Tibial artery (tissue), 4 donors: ENCODE measurements at regions not wholly inside any gene's neighbourhood (a gene's known extent, or its start where the extent isn't known, plus 50 kb on each side); places are given as distances from the start of the nearest gene placed in this dataset.

Experiments
- DNase-seq, 2 donors: peaks; one replicate each; pipeline ENCODE4 v3.0.0-alpha.2; 2019
- H3K27ac ChIP-seq, 2 donors: fragments of 200-600 bp; sonication (generic) in 1 of 2; 1 replicate in 1 of 2; 2 replicates in 1 of 2; pipeline ENCODE4 v1.5.1; 2018 to 2019; ENCODE audit warnings: mild to moderate bottlenecking in 1 of 2
- H3K27me3 ChIP-seq, 2 donors: fragments of 200-600 bp; sonication (generic) in 1 of 2; one replicate each; pipeline versions ENCODE4 v1.5.1 to v1.6.0; 2016 to 2019
- H3K36me3 ChIP-seq, 3 donors: fragments of 200-600 bp; sonication (generic) in 2 of 3; one replicate each; pipeline ENCODE4 v1.5.1; 2016 to 2019; ENCODE audit warnings: mild to moderate bottlenecking in 2 of 3
- H3K4me1 ChIP-seq, 4 donors: fragments of 200-600 bp; sonication (generic) in 2 of 4; 1 replicate in 3 of 4; 2 replicates in 1 of 4; pipeline ENCODE4 v1.5.1; 2016 to 2019
- H3K4me3 ChIP-seq, 2 donors: fragments of 200-600 bp; sonication (generic) in 1 of 2; 1 replicate in 1 of 2; 2 replicates in 1 of 2; pipeline ENCODE4 v1.5.1; 2018 to 2019; ENCODE audit warnings: mild to moderate bottlenecking in 2 of 2
- H3K9me3 ChIP-seq, 3 donors: fragments of 200-600 bp; sonication (generic) in 1 of 3; one replicate each; pipeline ENCODE4 v1.5.1; 2016 to 2019
- intact Hi-C: fragments of 100-400 bp; cut with DNase I; formaldehyde crosslinking; loops from one replicate; pipeline ENCODE4 v1.15.0; 2023; ENCODE audit warnings: low total_unique reads
- TF ChIP-seq, protein P1 (sequence below), 2 experiments: fragments of 200-600 bp in 1 of 2; fragments of 450-650 bp in 1 of 2; IDR thresholded peaks; one replicate each; pipeline ENCODE4 v1.5.1; 2017 to 2019; ENCODE audit warnings: antibody characterized with exemption in 2 of 2, mild to moderate bottlenecking in 1 of 2, moderate library complexity in 1 of 2

DNA sequence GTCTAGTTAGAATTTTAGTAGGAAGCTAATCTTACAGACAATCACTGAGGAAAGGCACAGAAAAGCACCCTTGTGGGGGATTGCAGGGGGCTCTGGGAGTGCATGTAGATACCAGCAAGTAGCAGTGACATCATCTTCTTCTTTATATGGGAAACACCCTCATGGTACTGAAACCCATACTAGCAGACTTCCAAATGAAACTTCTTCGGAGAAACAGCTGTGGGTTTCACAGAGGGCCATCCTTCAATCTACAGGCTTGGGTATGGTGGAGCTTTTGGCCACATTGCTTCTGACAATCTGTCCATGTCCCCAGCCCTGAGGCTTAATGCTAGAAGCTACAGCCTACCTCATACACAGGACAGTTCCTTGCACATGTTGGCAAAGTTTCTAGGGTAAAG, 165.2 kb upstream of the NFIB start:
- Histone ChIP-seq H3K27ac (no peak overlapping the region), H3K27me3 (no peaks in the 10 kb centered on the region), H3K9me3 (no peaks in the 10 kb centered on the region), H3K4me3 (no peak overlapping the region), H3K36me3 (no peaks in the 10 kb centered on the region), H3K4me1 (no peaks in the 10 kb centered on the region)
- TF ChIP-seq, protein P1, sequence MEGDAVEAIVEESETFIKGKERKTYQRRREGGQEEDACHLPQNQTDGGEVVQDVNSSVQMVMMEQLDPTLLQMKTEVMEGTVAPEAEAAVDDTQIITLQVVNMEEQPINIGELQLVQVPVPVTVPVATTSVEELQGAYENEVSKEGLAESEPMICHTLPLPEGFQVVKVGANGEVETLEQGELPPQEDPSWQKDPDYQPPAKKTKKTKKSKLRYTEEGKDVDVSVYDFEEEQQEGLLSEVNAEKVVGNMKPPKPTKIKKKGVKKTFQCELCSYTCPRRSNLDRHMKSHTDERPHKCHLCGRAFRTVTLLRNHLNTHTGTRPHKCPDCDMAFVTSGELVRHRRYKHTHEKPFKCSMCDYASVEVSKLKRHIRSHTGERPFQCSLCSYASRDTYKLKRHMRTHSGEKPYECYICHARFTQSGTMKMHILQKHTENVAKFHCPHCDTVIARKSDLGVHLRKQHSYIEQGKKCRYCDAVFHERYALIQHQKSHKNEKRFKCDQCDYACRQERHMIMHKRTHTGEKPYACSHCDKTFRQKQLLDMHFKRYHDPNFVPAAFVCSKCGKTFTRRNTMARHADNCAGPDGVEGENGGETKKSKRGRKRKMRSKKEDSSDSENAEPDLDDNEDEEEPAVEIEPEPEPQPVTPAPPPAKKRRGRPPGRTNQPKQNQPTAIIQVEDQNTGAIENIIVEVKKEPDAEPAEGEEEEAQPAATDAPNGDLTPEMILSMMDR (IDR thresholded peaks at IDR 0.05), result no peak
- intact Hi-C loops, result no loop called here
- no peak for DNase-seq

DNA sequence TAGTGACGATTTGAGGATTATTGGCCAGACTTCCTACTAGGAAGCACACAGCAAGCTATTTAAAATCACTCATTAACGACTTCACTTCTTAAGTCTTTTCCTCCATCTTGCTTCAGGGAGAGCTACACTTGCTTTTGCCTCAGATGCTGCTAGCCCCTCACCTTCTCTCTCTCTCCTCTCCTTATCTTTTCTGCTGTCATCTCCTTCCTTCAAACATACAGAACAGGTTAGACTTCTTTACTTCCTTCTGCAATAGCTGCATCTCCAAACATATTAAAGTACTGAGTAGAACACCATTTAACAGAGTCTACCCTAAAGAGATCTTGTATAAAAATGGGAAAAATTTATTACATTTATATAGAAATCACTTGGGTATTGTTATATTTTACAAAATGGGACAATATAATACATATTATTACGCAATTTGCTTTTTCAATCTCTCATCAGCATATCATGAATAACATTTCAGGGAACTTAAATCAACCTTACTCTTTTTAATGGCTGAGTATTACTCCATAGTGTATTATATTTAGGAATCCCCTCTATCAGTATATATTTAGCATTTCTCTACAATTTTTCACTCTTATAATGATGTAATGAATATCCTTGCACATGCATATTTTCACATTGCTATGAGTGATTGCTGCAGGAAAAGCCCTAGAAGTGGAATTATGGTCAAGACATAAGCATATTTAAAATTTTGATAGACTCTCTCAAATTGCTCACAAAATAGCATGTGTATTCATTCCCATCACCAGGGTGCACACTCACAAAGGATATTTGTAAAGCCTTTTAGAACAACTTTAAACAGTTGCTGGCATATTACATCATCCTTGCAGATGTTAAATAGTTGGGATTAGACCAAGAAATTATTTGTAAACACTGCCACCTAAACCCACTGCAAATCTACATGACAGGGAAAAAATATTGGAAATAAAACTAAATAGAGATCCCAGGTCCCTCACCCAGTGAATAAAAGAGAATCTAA, 164.5 kb upstream of the NFIB start:
- DNase-seq, result no peak
- no peak overlapping the region for H3K4me3 ChIP-seq
- H3K9me3 ChIP-seq, result no peaks in the 10 kb centered on the region
- H3K36me3 ChIP-seq, result no peaks in the 10 kb centered on the region
- TF ChIP-seq, protein P1 (IDR thresholded peaks at IDR 0.05), result no peak
- H3K27ac ChIP-seq, result no peak overlapping the region
- intact Hi-C loops, result no loop called here
- no peaks in the 10 kb centered on the region for H3K27me3 ChIP-seq
- no peaks in the 10 kb centered on the region for H3K4me1 ChIP-seq

DNA sequence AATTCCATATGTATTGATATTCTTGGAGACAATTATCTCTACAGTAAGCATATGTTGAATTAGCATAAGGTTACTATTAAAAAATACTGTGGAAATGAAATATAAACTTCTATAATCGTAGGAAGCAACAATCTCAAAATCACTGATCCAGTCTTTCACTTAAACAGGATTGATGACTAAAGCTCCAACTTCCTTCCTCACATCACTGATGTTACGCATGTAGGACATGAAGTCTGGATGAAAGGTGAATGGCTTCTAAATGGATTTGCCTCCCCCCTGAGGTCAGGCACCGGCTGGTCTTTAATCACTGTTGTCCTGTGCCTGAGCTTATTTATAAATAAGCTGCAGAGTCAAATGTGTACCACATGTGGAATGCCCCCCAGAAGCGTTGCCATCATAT, 157.1 kb upstream of the NFIB start:
- TF ChIP-seq, protein P1 (IDR thresholded peaks at IDR 0.05), result no peak
- no peak for DNase-seq
- H3K4me1 ChIP-seq, result no peaks in the 10 kb centered on the region
- H3K36me3 ChIP-seq, result no peaks in the 10 kb centered on the region
- no peaks in the 10 kb centered on the region for H3K27me3 ChIP-seq
- intact Hi-C loops, result no loop called here
- H3K4me3 ChIP-seq, result no peak overlapping the region
- H3K27ac ChIP-seq, result no peak overlapping the region
- no peaks in the 10 kb centered on the region for H3K9me3 ChIP-seq

DNA sequence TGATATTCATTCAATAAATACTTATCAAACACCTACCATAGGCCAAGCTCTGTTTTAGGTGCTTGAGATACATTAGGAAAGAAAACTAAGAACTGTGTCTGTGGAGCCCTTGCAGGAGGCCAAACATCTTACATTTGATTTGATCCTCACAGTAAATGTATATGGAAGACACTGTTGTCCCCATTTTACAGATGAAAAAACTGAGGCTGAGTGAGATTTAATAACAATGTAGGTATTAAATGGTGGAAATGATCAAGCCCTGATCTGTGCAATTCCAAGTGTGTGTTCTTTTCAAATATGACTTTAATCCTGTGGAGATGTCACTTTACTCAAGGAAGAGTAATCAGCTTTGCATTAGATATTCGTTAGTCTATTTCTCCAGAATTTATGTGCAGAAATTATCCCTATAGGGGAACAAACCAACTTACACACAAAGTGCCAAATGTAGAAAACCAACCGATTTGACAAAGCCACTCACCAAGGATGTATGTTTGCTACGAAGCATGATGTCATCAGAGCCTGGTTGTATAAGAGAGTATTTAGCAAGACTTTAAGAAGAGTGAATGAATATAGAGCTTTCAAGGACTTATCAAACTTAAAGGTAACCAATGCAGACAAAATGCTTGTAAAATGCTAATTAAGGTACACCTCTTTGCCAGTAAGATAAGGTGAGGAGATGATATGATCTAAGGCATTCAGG, 153.9 kb upstream of the NFIB start:
- H3K36me3 ChIP-seq, result no peaks in the 10 kb centered on the region
- intact Hi-C loops, result no loop called here
- no peaks in the 10 kb centered on the region for H3K4me1 ChIP-seq
- H3K9me3 ChIP-seq, result no peaks in the 10 kb centered on the region
- no peak overlapping the region for H3K27ac ChIP-seq
- H3K4me3 ChIP-seq, result no peak overlapping the region
- DNase-seq, result no peak
- TF ChIP-seq, protein P1 (IDR thresholded peaks at IDR 0.05), result no peak
- H3K27me3 ChIP-seq, result no peaks in the 10 kb centered on the region

DNA sequence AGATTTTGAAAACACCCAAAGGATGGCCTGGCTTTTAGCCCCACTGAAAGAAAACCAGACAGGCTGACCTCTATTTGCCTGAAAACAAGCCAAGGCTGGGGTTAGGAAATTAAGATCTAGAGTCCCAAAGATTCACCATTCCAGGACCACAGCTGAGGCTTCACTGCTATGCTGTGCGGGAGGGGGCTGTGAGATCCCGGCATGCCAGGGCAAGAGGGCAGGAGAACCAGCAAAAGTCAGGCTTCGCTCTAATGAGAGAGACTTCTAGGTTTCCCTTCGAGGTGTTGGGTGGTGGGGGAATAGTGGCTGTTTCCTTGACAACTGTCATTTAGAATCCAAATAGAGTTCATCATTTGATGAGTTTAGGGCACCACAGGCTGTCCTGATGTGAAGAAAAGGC, 152.9 kb upstream of the NFIB start:
- H3K4me1 ChIP-seq, result no peaks in the 10 kb centered on the region
- DNase-seq, result no peak
- H3K36me3 ChIP-seq, result no peaks in the 10 kb centered on the region
- H3K9me3 ChIP-seq, result no peaks in the 10 kb centered on the region
- H3K27me3 ChIP-seq, result no peaks in the 10 kb centered on the region
- TF ChIP-seq, protein P1 (IDR thresholded peaks at IDR 0.05), result no peak
- H3K4me3 ChIP-seq, result no peak overlapping the region
- no peak overlapping the region for H3K27ac ChIP-seq
- intact Hi-C loops, result no loop called here
